Natural killer cell (primary cell): ENCODE measurements at regions not wholly inside any gene's neighbourhood (a gene's known extent, or its start where the extent isn't known, plus 50 kb on each side); places are given as distances from the start of the nearest gene placed in this dataset.
"Not testable (repeated sequence)": the region's sequence is repeated elsewhere in the genome, so short reads cannot be mapped to it uniquely, and the experiment has no call there.

Source experiments
- ATAC-seq, 3 donors: fragments of 150-1000 bp in 2 of 3; fragments of 200-7000 bp in 1 of 3; cut with Tn5 transposase; 1 replicate in 1 of 3; 2 replicates in 2 of 3; pipeline ENCODE4 v1.10.0; 2021; ENCODE audit warnings: mild to moderate bottlenecking in 2 of 3, moderate library complexity in 2 of 3
- DNase-seq, 2 donors: peaks; one replicate each; pipeline versions ENCODE4 v3.0.0 to v3.0.0-alpha.2; 2013 to 2021; ENCODE audit warnings: mixed read lengths in 1 of 2
- H3K27ac ChIP-seq: one replicate; pipeline ENCODE4 v1.5.1; 2013; ENCODE audit warnings: mild to moderate bottlenecking, low read length
- H3K27me3 ChIP-seq: one replicate; pipeline ENCODE4 v1.6.1; 2013; ENCODE audit warnings: low read length; ENCODE audit not compliant: control insufficient read depth, insufficient read depth
- H3K36me3 ChIP-seq: one replicate; pipeline ENCODE4 v1.6.1; 2013; ENCODE audit warnings: low read length; ENCODE audit not compliant: control insufficient read depth, insufficient read depth
- H3K4me1 ChIP-seq: one replicate; pipeline ENCODE4 v1.6.1; 2013; ENCODE audit warnings: low read length; ENCODE audit not compliant: control insufficient read depth, insufficient read depth
- H3K4me3 ChIP-seq: one replicate; pipeline ENCODE4 v1.5.1; 2013; ENCODE audit warnings: low read length
- H3K9me3 ChIP-seq: one replicate; pipeline ENCODE4 v1.6.1; 2013; ENCODE audit warnings: low read length; ENCODE audit not compliant: control insufficient read depth, insufficient read depth
- H3K27ac Mint-ChIP-seq, 2 donors: one replicate each; pipeline ENCODE4 v1.8.0; 2022; ENCODE audit warnings: mild to moderate bottlenecking in 2 of 2, mixed read lengths in 2 of 2, moderate library complexity in 1 of 2
- H3K27me3 Mint-ChIP-seq, 2 donors: one replicate each; pipeline ENCODE4 v1.8.0; 2022; ENCODE audit warnings: low read depth in 2 of 2, mixed read lengths in 2 of 2
- H3K36me3 Mint-ChIP-seq: one replicate; pipeline ENCODE4 v1.8.0; 2022; ENCODE audit warnings: mixed read lengths
- H3K4me1 Mint-ChIP-seq, 2 donors: one replicate each; pipeline ENCODE4 v1.8.0; 2022; ENCODE audit warnings: mixed read lengths in 2 of 2
- H3K4me3 Mint-ChIP-seq: one replicate; pipeline ENCODE4 v1.8.0; 2022; ENCODE audit warnings: mild to moderate bottlenecking, moderate library complexity, mixed read lengths
- H3K9me3 Mint-ChIP-seq, 2 donors: one replicate each; pipeline ENCODE4 v1.8.0; 2022; ENCODE audit warnings: mixed read lengths in 2 of 2
- CTCF ChIP-seq: fragments of 200-600 bp; IDR thresholded peaks from one replicate; pipeline ENCODE4 v1.8.0; 2022; ENCODE audit warnings: antibody characterized with exemption
- WGBS: methylation state at CpG from one replicate; pipeline ENCODE4 v1.1.7; 2013; ENCODE audit warnings: missing lambda C conversion rate; ENCODE audit not compliant: insufficient coverage; 5-methylcytosine and 5-hydroxymethylcytosine counted together
- intact Hi-C: fragments of 100-400 bp; cut with micrococcal nuclease; formaldehyde crosslinking; loops from one replicate; pipeline ENCODE4 v1.14.2; 2022

- H3K4me1 ChIP-seq: no peaks in the 10 kb centered on the region
- no peaks in the 10 kb centered on the region for H3K4me1 Mint-ChIP-seq
- H3K27ac ChIP-seq: no peak overlapping the region
- WGBS: 69% methylated on average over 3 of the region's 3 CpGs
- H3K9me3 ChIP-seq: no peaks in the 10 kb centered on the region
- no peak for TF ChIP-seq CTCF
- ATAC-seq: no peak
- no peaks in the 10 kb centered on the region for H3K27me3 ChIP-seq
- no peaks in the 10 kb centered on the region for H3K36me3 ChIP-seq
- H3K27ac Mint-ChIP-seq: no peak overlapping the region
- peaks cover 9% of the 10 kb centered on the region for H3K36me3 Mint-ChIP-seq
- no peak for DNase-seq
- no peak overlapping the region for H3K4me3 Mint-ChIP-seq
- H3K27me3 Mint-ChIP-seq: no peaks in the 10 kb centered on the region
- peaks cover 8 to 13% of the 10 kb centered on the region in 2 donors for H3K9me3 Mint-ChIP-seq
- intact Hi-C loops: no loop called here
- no peak overlapping the region for H3K4me3 ChIP-seq
Observed at GRCh38 chr5:25286319-25286718, 641.5 kb upstream of the CDH10 start.

GRCh38 chr5:25285136-25285535 lies 640.4 kb upstream of the CDH10 start:
- intact Hi-C loops: no loop called here
- H3K4me3 ChIP-seq: no peak overlapping the region
- H3K36me3 ChIP-seq: no peaks in the 10 kb centered on the region
- no peaks in the 10 kb centered on the region for H3K4me1 Mint-ChIP-seq
- no peak for TF ChIP-seq CTCF
- no peaks in the 10 kb centered on the region for H3K27me3 ChIP-seq
- peaks cover 8 to 13% of the 10 kb centered on the region in 2 donors for H3K9me3 Mint-ChIP-seq
- 76% methylated on average over 1 of the region's 3 CpGs for WGBS
- H3K4me3 Mint-ChIP-seq: no peak overlapping the region
- peaks cover 10% of the 10 kb centered on the region for H3K36me3 Mint-ChIP-seq
- ATAC-seq: no peak
- H3K27ac Mint-ChIP-seq: no peak overlapping the region
- DNase-seq: no peak
- H3K4me1 ChIP-seq: no peaks in the 10 kb centered on the region
- H3K9me3 ChIP-seq: no peaks in the 10 kb centered on the region
- no peaks in the 10 kb centered on the region for H3K27me3 Mint-ChIP-seq
- no peak overlapping the region for H3K27ac ChIP-seq

- DNase-seq, H3K36me3 Mint-ChIP-seq, intact Hi-C loops, H3K27ac ChIP-seq, H3K4me3 Mint-ChIP-seq, H3K9me3 ChIP-seq, H3K27ac Mint-ChIP-seq, H3K4me3 ChIP-seq, H3K27me3 Mint-ChIP-seq, H3K4me1 ChIP-seq, H3K27me3 ChIP-seq, H3K4me1 Mint-ChIP-seq, ATAC-seq, H3K36me3 ChIP-seq: not testable (repeated sequence)
- WGBS: 93% methylated on average over 14 of the region's 14 CpGs
- peaks cover 13 to 19% of the 10 kb centered on the region in 2 donors for H3K9me3 Mint-ChIP-seq
Observed at GRCh38 chr5:25263507-25263906, 618.7 kb upstream of the CDH10 start.

- WGBS: no CpG with 5 or more reads among the region's 2 CpGs
- Mint-ChIP-seq H3K4me3 (no peak overlapping the region), H3K9me3 (peaks cover 9 to 19% of the 10 kb centered on the region in 2 donors), H3K27me3 (no peaks in the 10 kb centered on the region), H3K27ac (no peak overlapping the region), H3K36me3 (peaks cover under 1% of the 10 kb centered on the region), H3K4me1 (no peaks in the 10 kb centered on the region)
- Histone ChIP-seq H3K4me3 (no peak overlapping the region), H3K9me3 (peaks cover 5% of the 10 kb centered on the region), H3K36me3 (no peaks in the 10 kb centered on the region), H3K27ac (no peak overlapping the region), H3K4me1 (no peaks in the 10 kb centered on the region), H3K27me3 (no peaks in the 10 kb centered on the region)
- DNase-seq (no peak), ATAC-seq (no peak)
- intact Hi-C loops: no loop called here
- TF ChIP-seq CTCF: no peak
Observed at GRCh38 chr5:25262221-25262620, 617.4 kb upstream of the CDH10 start.
